T-cell (primary cell): ENCODE measurements at regions not wholly inside any gene's neighbourhood (a gene's known extent, or its start where the extent isn't known, plus 50 kb on each side); places are given as distances from the start of the nearest gene placed in this dataset.

Experiments
- ATAC-seq, 4 experiments: fragments of 200-7000 bp in 3 of 4; fragments of 150-1000 bp in 1 of 4; cut with Tn5 transposase; replicated peaks in 1 of 4; 1 replicate in 3 of 4; 2 replicates in 1 of 4; pipeline ENCODE4 v1.10.0; 2021; ENCODE audit warnings: moderate library complexity in 3 of 4, mild to moderate bottlenecking in 2 of 4, moderate number of reproducible peaks in 1 of 4
- CTCF ChIA-PET, 2 donors: fragments of 300-600 bp; sonication (Branson Sonifier 250); formaldehyde crosslinking; loops; one replicate each; lab custom pipeline; 2022; ENCODE audit warnings: antibody characterized with exemption in 2 of 2; lab: Charles Lee
- POLR2A ChIA-PET, 2 donors: fragments of 300-600 bp; sonication (Branson Sonifier 250); formaldehyde crosslinking; loops; one replicate each; lab custom pipeline; 2022; ENCODE audit warnings: antibody characterized with exemption in 2 of 2; lab: Charles Lee
- DNase-seq, 35 experiments: peaks; one replicate each; pipeline versions ENCODE4 v3.0.0 to v3.0.0-alpha.2; 2013 to 2023
- H3K27ac ChIP-seq: one replicate; pipeline ENCODE4 v1.5.1; 2013; ENCODE audit warnings: low read length
- H3K27me3 ChIP-seq, 2 experiments: replicated peaks in 1 of 2; 1 replicate in 1 of 2; 2 replicates in 1 of 2; pipeline versions ENCODE4 v1.6.1 to v1.7.0; 2013; ENCODE audit warnings: low read length in 1 of 2, mixed read lengths in 1 of 2; ENCODE audit not compliant: control insufficient read depth in 2 of 2, insufficient read depth in 2 of 2; ENCODE audit errors: extremely low read depth in 1 of 2
- H3K36me3 ChIP-seq, 2 donors: 1 replicate in 1 of 2; 2 replicates in 1 of 2; pipeline versions ENCODE4 v1.6.1 to v1.7.0; 2013; ENCODE audit warnings: low read length in 1 of 2; ENCODE audit not compliant: control insufficient read depth in 2 of 2, insufficient read depth in 1 of 2; ENCODE audit errors: extremely low read depth in 1 of 2
- H3K4me1 ChIP-seq, 2 experiments: 1 replicate in 1 of 2; 2 replicates in 1 of 2; pipeline versions ENCODE4 v1.6.1 to v1.7.0; 2013; ENCODE audit warnings: low read length in 2 of 2, mixed read lengths in 1 of 2; ENCODE audit not compliant: insufficient read depth in 2 of 2, control insufficient read depth in 1 of 2; ENCODE audit errors: extremely low read depth in 1 of 2
- H3K4me3 ChIP-seq, 2 donors: 1 replicate in 1 of 2; 2 replicates in 1 of 2; pipeline versions ENCODE4 v1.5.1 to v1.7.0; 2013; ENCODE audit warnings: mild to moderate bottlenecking in 2 of 2, low read length in 1 of 2, moderate library complexity in 1 of 2; ENCODE audit not compliant: control insufficient read depth in 1 of 2; ENCODE audit errors: extremely low read depth in 1 of 2
- H3K9me3 ChIP-seq: 2 replicates; pipeline ENCODE4 v1.7.0; 2013
- H3K27ac Mint-ChIP-seq, 2 donors: one replicate each; pipeline ENCODE4 v1.8.0; 2020 to 2021; ENCODE audit warnings: mild to moderate bottlenecking in 2 of 2, mixed read lengths in 2 of 2
- H3K27me3 Mint-ChIP-seq, 2 donors: one replicate each; pipeline ENCODE4 v1.8.0; 2021 to 2022; ENCODE audit warnings: mixed read lengths in 2 of 2
- H3K36me3 Mint-ChIP-seq: one replicate; pipeline ENCODE4 v1.8.0; 2021; ENCODE audit warnings: mixed read lengths
- H3K4me1 Mint-ChIP-seq, 3 donors: one replicate each; pipeline ENCODE4 v1.8.0; 2020 to 2022; ENCODE audit warnings: mixed read lengths in 3 of 3, mild to moderate bottlenecking in 1 of 3
- H3K4me3 Mint-ChIP-seq, 3 donors: one replicate each; pipeline ENCODE4 v1.8.0; 2020 to 2022; ENCODE audit warnings: mild to moderate bottlenecking in 3 of 3, mixed read lengths in 3 of 3, moderate library complexity in 3 of 3
- H3K9me3 Mint-ChIP-seq, 3 donors: one replicate each; pipeline ENCODE4 v1.8.0; 2020 to 2022; ENCODE audit warnings: mixed read lengths in 3 of 3
- WGBS: methylation state at CpG from one replicate; pipeline ENCODE4 v1.1.5; 2013; ENCODE audit warnings: missing lambda C conversion rate; ENCODE audit not compliant: insufficient coverage; 5-methylcytosine and 5-hydroxymethylcytosine counted together

DNA sequence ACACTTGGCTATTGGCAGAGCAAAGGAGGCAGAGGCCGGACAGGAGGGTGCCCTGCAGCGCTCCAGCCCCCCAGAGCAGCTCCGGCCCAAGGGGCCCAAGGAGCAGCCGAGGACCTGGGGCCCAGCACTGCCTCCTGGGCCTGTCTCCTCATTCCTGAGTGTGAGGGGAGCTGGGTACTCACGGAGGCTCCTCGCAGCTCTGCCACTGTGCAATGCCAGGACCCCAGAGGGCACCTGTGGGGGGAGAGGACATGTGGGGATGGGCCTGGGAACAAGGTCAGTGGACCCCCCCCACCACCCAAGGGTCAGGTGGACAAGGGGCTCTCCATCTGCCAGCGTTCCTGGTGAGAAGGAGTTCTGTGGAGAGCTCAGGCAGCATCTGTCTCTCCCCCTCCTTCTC, 192.6 kb upstream of the PPP1R26 start:
- Mint-ChIP-seq H3K9me3 (no peaks in the 10 kb centered on the region), H3K27me3 (peaks cover 14 to 18% of the 10 kb centered on the region in 2 donors), H3K4me1 (no peaks in the 10 kb centered on the region), H3K4me3 (no peak overlapping the region), H3K27ac (no peak overlapping the region), H3K36me3 (no peaks in the 10 kb centered on the region)
- Histone ChIP-seq H3K27ac (no peak overlapping the region), H3K9me3 (no peaks in the 10 kb centered on the region), H3K4me3 (no peak overlapping the region), H3K36me3 (no peaks in the 10 kb centered on the region), H3K27me3 (peaks cover 0 to 19% of the 10 kb centered on the region in 2 experiments), H3K4me1 (peaks cover 0 to 2% of the 10 kb centered on the region in 2 experiments)
- DNase-seq, result no peak
- no peak for ATAC-seq
- CTCF ChIA-PET, result no interaction called here
- WGBS, result 90% methylated on average over 4 of the region's 7 CpGs
- POLR2A ChIA-PET, result no interaction called here

DNA sequence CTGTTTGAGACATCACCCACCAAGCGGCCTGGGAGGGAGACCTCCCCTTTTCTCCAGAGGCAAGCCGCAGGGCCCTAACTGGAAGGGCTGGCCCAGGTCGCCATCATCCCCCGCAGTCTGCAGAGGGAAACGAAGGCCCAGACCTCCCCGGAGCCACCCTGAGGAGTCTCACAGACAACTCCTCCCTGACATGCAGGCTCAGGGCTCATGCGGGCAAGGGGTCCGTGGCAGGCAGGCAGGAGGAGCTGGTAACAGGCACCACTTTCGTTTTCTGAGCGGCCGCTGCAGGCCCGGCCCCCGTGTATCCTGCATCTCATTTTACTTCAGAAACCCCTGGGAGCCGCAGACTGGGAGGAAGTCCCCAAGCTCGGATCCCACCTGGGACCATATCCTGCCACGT, 192.0 kb upstream of the PPP1R26 start:
- CTCF ChIA-PET, result no interaction called here
- H3K36me3 ChIP-seq, result no peaks in the 10 kb centered on the region
- H3K27me3 Mint-ChIP-seq, result peaks cover 13 to 23% of the 10 kb centered on the region in 2 donors
- no peak overlapping the region for H3K27ac Mint-ChIP-seq
- H3K27me3 ChIP-seq, result peaks cover 0 to 17% of the 10 kb centered on the region in 2 experiments
- no peaks in the 10 kb centered on the region for H3K9me3 ChIP-seq
- no peaks in the 10 kb centered on the region for H3K4me1 Mint-ChIP-seq
- H3K9me3 Mint-ChIP-seq, result no peaks in the 10 kb centered on the region
- no peak for ATAC-seq
- no peaks in the 10 kb centered on the region for H3K36me3 Mint-ChIP-seq
- POLR2A ChIA-PET, result no interaction called here
- no peak overlapping the region for H3K4me3 ChIP-seq
- H3K4me3 Mint-ChIP-seq, result no peak overlapping the region
- 79% methylated on average over 10 of the region's 16 CpGs for WGBS
- no peak for DNase-seq
- no peaks in the 10 kb centered on the region for H3K4me1 ChIP-seq
- H3K27ac ChIP-seq, result no peak overlapping the region

DNA sequence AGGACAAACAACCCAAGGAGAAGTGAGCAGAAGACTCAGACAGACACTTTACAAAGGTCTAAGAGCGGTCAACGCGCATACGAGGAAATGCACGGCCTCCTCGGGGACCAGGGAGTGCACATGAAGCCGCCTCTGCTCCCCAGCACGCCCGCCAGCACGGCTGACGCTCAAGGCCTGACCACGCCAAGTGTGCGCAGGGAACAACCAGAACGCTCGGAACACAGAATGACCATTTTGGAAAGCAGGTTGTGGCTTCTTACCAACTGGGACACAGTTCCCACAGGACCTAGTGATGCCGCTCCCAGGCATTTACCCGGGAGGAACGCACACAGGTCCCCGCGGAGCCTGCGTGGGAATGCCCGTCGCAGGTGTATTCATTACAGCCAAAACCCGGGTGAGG, 191.5 kb upstream of the PPP1R26 start:
- Mint-ChIP-seq H3K36me3 (no peaks in the 10 kb centered on the region), H3K9me3 (no peaks in the 10 kb centered on the region), H3K4me3 (no peak overlapping the region), H3K27me3 (peaks cover 13 to 23% of the 10 kb centered on the region in 2 donors), H3K27ac (no peak overlapping the region), H3K4me1 (no peaks in the 10 kb centered on the region)
- H3K4me1 ChIP-seq, result no peaks in the 10 kb centered on the region
- DNase-seq, result no peak
- H3K36me3 ChIP-seq, result no peaks in the 10 kb centered on the region
- WGBS, result 87% methylated on average over 24 of the region's 24 CpGs
- POLR2A ChIA-PET, result no interaction called here
- H3K27me3 ChIP-seq, result peaks cover 0 to 17% of the 10 kb centered on the region in 2 experiments
- ATAC-seq, result no peak
- CTCF ChIA-PET, result no interaction called here
- H3K27ac ChIP-seq, result no peak overlapping the region
- H3K4me3 ChIP-seq, result no peak overlapping the region
- no peaks in the 10 kb centered on the region for H3K9me3 ChIP-seq

DNA sequence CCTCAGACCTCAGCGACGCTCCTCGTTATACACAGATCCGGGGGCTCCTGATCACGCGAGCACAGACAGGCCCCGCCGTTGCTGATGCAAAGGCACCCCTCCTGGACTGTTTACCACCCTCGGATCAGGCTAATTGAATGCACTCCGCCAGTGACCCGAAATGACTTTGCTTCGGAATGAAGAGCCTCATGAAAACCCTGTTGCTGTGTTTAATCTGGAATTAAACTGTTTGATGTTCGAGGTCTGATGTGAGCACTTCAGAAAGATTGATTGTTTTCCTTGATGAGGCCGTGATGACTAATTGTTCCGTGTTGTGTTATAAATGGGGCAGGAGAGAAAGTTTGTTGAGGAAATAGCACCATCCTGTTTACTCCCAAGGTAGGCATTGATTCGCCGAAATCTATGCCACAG, 190.5 kb upstream of the PPP1R26 start:
- 68% methylated on average over 14 of the region's 17 CpGs for WGBS

DNA sequence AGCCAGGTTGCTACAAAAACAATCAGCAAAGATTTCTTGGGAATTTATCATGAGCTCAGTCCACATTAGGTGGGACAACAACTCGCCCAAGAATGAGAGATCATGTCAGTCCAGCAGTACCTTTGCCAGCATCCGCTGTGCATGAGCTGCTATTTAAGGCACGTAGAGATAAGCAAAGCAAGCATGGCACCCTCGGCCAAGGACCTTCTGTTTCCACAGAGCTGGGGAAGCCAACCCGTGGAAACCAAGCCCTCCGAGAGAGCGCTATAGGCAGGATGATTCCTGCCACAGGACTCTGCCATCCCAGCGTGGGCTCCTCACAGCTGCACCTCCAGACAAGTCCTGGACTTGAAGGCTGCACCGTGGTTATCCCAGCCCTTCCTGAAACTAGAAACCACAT, 189.5 kb upstream of the PPP1R26 start:
- Histone ChIP-seq H3K4me1 (no peaks in the 10 kb centered on the region), H3K4me3 (no peak overlapping the region), H3K27me3 (peaks cover 0 to 19% of the 10 kb centered on the region in 2 experiments), H3K27ac (no peak overlapping the region), H3K36me3 (no peaks in the 10 kb centered on the region), H3K9me3 (no peaks in the 10 kb centered on the region)
- POLR2A ChIA-PET, result no interaction called here
- WGBS, result 66% methylated on average over 9 of the region's 9 CpGs
- ATAC-seq (no peak), DNase-seq (no peak)
- no peaks in the 10 kb centered on the region for H3K36me3 Mint-ChIP-seq
- H3K27me3 Mint-ChIP-seq, result peaks cover 18 to 23% of the 10 kb centered on the region in 2 donors
- H3K4me1 Mint-ChIP-seq, result no peaks in the 10 kb centered on the region
- CTCF ChIA-PET, result no interaction called here
- H3K9me3 Mint-ChIP-seq, result no peaks in the 10 kb centered on the region
- no peak overlapping the region for H3K27ac Mint-ChIP-seq
- H3K4me3 Mint-ChIP-seq, result no peak overlapping the region

More for the DNA sequence above, 190.5 kb upstream of the PPP1R26 start:
- Mint-ChIP-seq H3K36me3 (no peaks in the 10 kb centered on the region), H3K4me3 (no peak overlapping the region), H3K4me1 (no peaks in the 10 kb centered on the region), H3K27me3 (peaks cover 18 to 23% of the 10 kb centered on the region in 2 donors), H3K27ac (no peak overlapping the region), H3K9me3 (no peaks in the 10 kb centered on the region)
- Histone ChIP-seq H3K27me3 (peaks cover 0 to 19% of the 10 kb centered on the region in 2 experiments), H3K36me3 (no peaks in the 10 kb centered on the region), H3K27ac (no peak overlapping the region), H3K4me1 (no peaks in the 10 kb centered on the region), H3K9me3 (no peaks in the 10 kb centered on the region), H3K4me3 (no peak overlapping the region)
- ChIA-PET CTCF (no interaction called here), POLR2A (no interaction called here)
- ATAC-seq (no peak), DNase-seq (no peak)

DNA sequence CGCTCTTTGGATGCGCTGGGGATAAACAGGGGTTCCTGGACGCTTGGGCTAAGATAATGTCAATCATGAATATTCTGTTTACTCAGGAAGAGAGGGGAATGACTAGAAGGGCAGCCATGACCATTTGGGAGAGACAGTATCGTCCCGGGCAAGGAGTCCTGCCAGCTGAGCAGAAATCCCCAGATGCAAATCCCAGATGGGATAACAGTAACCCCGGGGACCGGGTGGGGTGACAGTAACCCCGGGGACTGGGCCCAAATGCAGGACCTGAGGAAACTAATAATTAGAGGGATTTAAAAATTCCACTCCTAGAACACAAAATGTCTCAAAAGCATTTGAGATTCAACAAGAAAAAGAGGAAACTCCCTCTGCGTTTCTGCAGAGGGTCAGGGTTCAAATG, 189.0 kb upstream of the PPP1R26 start:
- Histone ChIP-seq H3K27ac (no peak overlapping the region), H3K36me3 (no peaks in the 10 kb centered on the region), H3K4me1 (no peaks in the 10 kb centered on the region), H3K9me3 (no peaks in the 10 kb centered on the region), H3K27me3 (peaks cover 0 to 19% of the 10 kb centered on the region in 2 experiments), H3K4me3 (no peak overlapping the region)
- no peak for ATAC-seq
- Mint-ChIP-seq H3K27ac (no peak overlapping the region), H3K4me3 (no peak overlapping the region), H3K9me3 (no peaks in the 10 kb centered on the region), H3K27me3 (peaks cover 20 to 23% of the 10 kb centered on the region in 2 donors), H3K36me3 (no peaks in the 10 kb centered on the region), H3K4me1 (no peaks in the 10 kb centered on the region)
- ChIA-PET CTCF (no interaction called here), POLR2A (no interaction called here)
- no peak for DNase-seq
- 95% methylated on average over 4 of the region's 9 CpGs for WGBS

DNA sequence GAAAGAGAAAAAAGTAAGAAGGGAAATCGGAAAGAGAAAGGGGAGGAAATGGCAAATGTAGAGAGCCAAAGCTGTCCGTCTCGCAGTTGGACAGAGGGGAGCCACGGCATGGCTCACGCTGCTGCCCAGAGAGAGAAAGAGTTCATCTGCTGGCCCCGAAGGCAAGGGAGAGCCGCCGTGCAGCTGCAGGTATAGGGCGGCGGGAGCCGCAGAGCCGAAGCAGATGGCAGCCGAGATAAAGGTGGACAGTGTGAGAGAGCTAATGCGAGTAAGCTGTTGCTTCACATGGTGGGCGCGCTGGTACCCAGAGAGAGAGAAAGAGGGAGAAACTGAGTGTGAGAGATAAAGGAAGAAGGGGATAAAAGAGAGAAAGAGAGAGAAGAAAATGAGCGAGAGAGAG, 188.4 kb upstream of the PPP1R26 start:
- DNase-seq (no peak), ATAC-seq (no peak)
- ChIA-PET POLR2A (no interaction called here), CTCF (no interaction called here)
- H3K9me3 ChIP-seq, result no peaks in the 10 kb centered on the region
- Mint-ChIP-seq H3K4me3 (no peak overlapping the region), H3K9me3 (no peaks in the 10 kb centered on the region), H3K36me3 (no peaks in the 10 kb centered on the region), H3K4me1 (no peaks in the 10 kb centered on the region), H3K27me3 (peaks cover 20 to 23% of the 10 kb centered on the region in 2 donors), H3K27ac (no peak overlapping the region)
- no peaks in the 10 kb centered on the region for H3K36me3 ChIP-seq
- no peak overlapping the region for H3K4me3 ChIP-seq
- H3K27me3 ChIP-seq, result peaks cover 0 to 19% of the 10 kb centered on the region in 2 experiments
- H3K27ac ChIP-seq, result no peak overlapping the region
- H3K4me1 ChIP-seq, result no peaks in the 10 kb centered on the region
- 81% methylated on average over 17 of the region's 17 CpGs for WGBS
